DOHH2 (cell line): ENCODE measurements at regions not wholly inside any gene's neighbourhood (a gene's known extent, or its start where the extent isn't known, plus 50 kb on each side); places are given as distances from the start of the nearest gene placed in this dataset.

Experiments
- CTCF ChIP-seq: fragments of 200-600 bp; sonication (generic); IDR thresholded peaks from one replicate; pipeline ENCODE4 v1.5.1; 2014; ENCODE audit warnings: antibody characterized with exemption, mild to moderate bottlenecking, low read depth, low read length; ENCODE audit not compliant: poor library complexity, severe bottlenecking
- EZH2phosphoT487 ChIP-seq: fragments of 200-600 bp; sonication (generic); IDR thresholded peaks from 2 replicates; pipeline ENCODE4 v1.6.1; 2017; ENCODE audit warnings: borderline replicate concordance, mild to moderate bottlenecking, antibody characterized with exemption, low read length, moderate library complexity, mixed read lengths

- TF ChIP-seq EZH2phosphoT487 = no peak
- no peak for TF ChIP-seq CTCF
Measured at GRCh38 chr2:126059379-126059778, 596.6 kb upstream of the GYPC start.
